SK-N-SH (cell line): ENCODE measurements at regions not wholly inside any gene's neighbourhood (a gene's known extent, or its start where the extent isn't known, plus 50 kb on each side); places are given as distances from the start of the nearest gene placed in this dataset.

ENCODE experiments used
- CTCF ChIA-PET: fragments of 300-600, 350-600 bp; formaldehyde crosslinking; extraction: SDS; loops from one replicate; lab custom pipeline; 2021; lab: Yijun Ruan, JAX
- POLR2A ChIA-PET: fragments of 350-600 bp; sonication (Branson Sonifier 250); formaldehyde crosslinking; extraction: SDS; loops from one replicate; lab custom pipeline; 2020; ENCODE audit warnings: antibody characterized with exemption, inconsistent platforms; lab: Yijun Ruan, JAX
- DNase-seq: peaks from one replicate; pipeline ENCODE4 v3.0.0; 2012
- H2AFZ ChIP-seq: fragments of 200-600 bp; sonication (generic); 2 replicates; pipeline ENCODE4 v1.8.1; 2016; ENCODE audit warnings: antibody characterized with exemption, mild to moderate bottlenecking, low read depth
- H3F3A ChIP-seq: fragments of 200-600 bp; sonication (generic); replicated peaks from 2 replicates; pipeline ENCODE3; 2016; ENCODE audit warnings: antibody characterized with exemption, mild to moderate bottlenecking; ENCODE audit not compliant: insufficient read depth
- H3K27ac ChIP-seq, 2 experiments: fragments of 200-500 bp in 1 of 2; fragments of 200-600 bp in 1 of 2; sonication (Bioruptor generic) in 1 of 2; sonication (generic), shearing (Covaris generic) in 1 of 2; 2 replicates each; pipeline versions ENCODE4 v1.5.1 to v1.6.1; 2014 to 2016; ENCODE audit warnings: low read depth in 2 of 2, inconsistent platforms in 1 of 2, low read length in 1 of 2, mild to moderate bottlenecking in 1 of 2, mixed read lengths in 1 of 2
- H3K27me3 ChIP-seq: fragments of 200-600 bp; sonication (generic), shearing (Covaris generic); 2 replicates; pipeline ENCODE4 v1.6.1; 2016; ENCODE audit warnings: mixed run types; ENCODE audit not compliant: insufficient read depth
- H3K36me3 ChIP-seq, 2 experiments: fragments of 200-500 bp in 1 of 2; fragments of 200-600 bp in 1 of 2; sonication (Bioruptor generic) in 1 of 2; sonication (generic) in 1 of 2; replicated peaks in 1 of 2; 2 replicates each; pipeline versions ENCODE3 to v1.5.1; 2014 to 2016; ENCODE audit warnings: low read length in 1 of 2, mild to moderate bottlenecking in 1 of 2; ENCODE audit not compliant: insufficient read depth in 2 of 2, control insufficient read depth in 1 of 2
- H3K4me1 ChIP-seq, 2 experiments: fragments of 200-500 bp in 1 of 2; fragments of 200-600 bp in 1 of 2; sonication (Bioruptor generic) in 1 of 2; sonication (generic), shearing (Covaris generic) in 1 of 2; 2 replicates each; pipeline versions ENCODE4 v1.5.1 to v1.6.1; 2014 to 2016; ENCODE audit warnings: low read depth in 1 of 2, low read length in 1 of 2, mixed run types in 1 of 2; ENCODE audit not compliant: insufficient read depth in 2 of 2, control insufficient read depth in 1 of 2
- H3K4me2 ChIP-seq: fragments of 200-600 bp; sonication (generic), shearing (Covaris generic); 2 replicates; pipeline ENCODE4 v1.6.1; 2017; ENCODE audit warnings: mixed run types
- H3K4me3 ChIP-seq, 2 experiments: fragments of 200-500 bp in 1 of 2; fragments of 200-600 bp in 1 of 2; sonication (Bioruptor generic) in 1 of 2; sonication (generic), shearing (Covaris generic) in 1 of 2; 2 replicates each; pipeline versions ENCODE4 v1.5.1 to v1.8.1; 2014 to 2016; ENCODE audit warnings: low read depth in 2 of 2, inconsistent platforms in 1 of 2, low read length in 1 of 2, mild to moderate bottlenecking in 1 of 2, mixed read lengths in 1 of 2, moderate library complexity in 1 of 2
- H3K79me2 ChIP-seq: fragments of 200-600 bp; sonication (generic); 2 replicates; pipeline ENCODE4 v1.8.1; 2017; ENCODE audit warnings: mild to moderate bottlenecking; ENCODE audit not compliant: insufficient read depth
- H3K9ac ChIP-seq: fragments of 200-600 bp; sonication (generic); 2 replicates; pipeline ENCODE4 v1.6.1; 2017; ENCODE audit warnings: mixed run types
- H3K9me2 ChIP-seq: fragments of 200-600 bp; sonication (generic); 2 replicates; pipeline ENCODE4 v1.6.1; 2017; ENCODE audit warnings: mixed run types
- H3K9me3 ChIP-seq: fragments of 200-600 bp; sonication (generic); 2 replicates; pipeline ENCODE4 v1.6.1; 2017; ENCODE audit warnings: mixed run types, mild to moderate bottlenecking, moderate library complexity
- H4K20me1 ChIP-seq: fragments of 200-600 bp; sonication (generic); 2 replicates; pipeline ENCODE4 v1.6.1; 2017; ENCODE audit warnings: mild to moderate bottlenecking, mixed run types; ENCODE audit not compliant: insufficient read depth
- CHD2 ChIP-seq: fragments of 150-350 bp; IDR thresholded peaks from 2 replicates; pipeline ENCODE4 v1.6.1; 2018; ENCODE audit warnings: low read length; ENCODE audit not compliant: partially characterized antibody
- CTCF ChIP-seq: fragments of 200-600 bp; sonication (generic); IDR thresholded peaks from 2 replicates; pipeline ENCODE4 v1.6.1; 2017; ENCODE audit warnings: antibody characterized with exemption, mild to moderate bottlenecking, moderate library complexity
- ELF1 ChIP-seq: IDR thresholded peaks from 2 replicates; pipeline ENCODE4 v1.4.0; 2012
- FOSL2 ChIP-seq: IDR thresholded peaks from 2 replicates; pipeline ENCODE4 v1.4.0; 2012; ENCODE audit warnings: low read depth, mild to moderate bottlenecking, moderate library complexity, borderline replicate concordance
- FOXJ3 ChIP-seq: sonication (generic); formaldehyde crosslinking; IDR thresholded peaks from 2 replicates; pipeline ENCODE4 v1.5.1; 2020; ENCODE audit warnings: mild to moderate bottlenecking, missing genetic modification reagents
- FOXM1 ChIP-seq: IDR thresholded peaks from 2 replicates; pipeline ENCODE4 v1.4.0; 2012; ENCODE audit warnings: low read depth, mild to moderate bottlenecking
- GABPA ChIP-seq: IDR thresholded peaks from 2 replicates; pipeline ENCODE4 v1.4.0; 2012; ENCODE audit warnings: low read depth, mild to moderate bottlenecking
- GATA2 ChIP-seq: sonication (generic); formaldehyde crosslinking; IDR thresholded peaks from 2 replicates; pipeline ENCODE4 v1.5.0; 2020; ENCODE audit warnings: mild to moderate bottlenecking, missing genetic modification reagents
- IRF3 ChIP-seq: fragments of 150-350 bp; IDR thresholded peaks from 2 replicates; pipeline ENCODE4 v1.6.1; 2016; ENCODE audit warnings: mild to moderate bottlenecking, low read depth, low read length
- MAX ChIP-seq: IDR thresholded peaks from 2 replicates; pipeline ENCODE4 v1.4.0; 2012; ENCODE audit warnings: low read depth
- MEF2A ChIP-seq: IDR thresholded peaks from 2 replicates; pipeline ENCODE4 v1.4.0; 2012; ENCODE audit warnings: low read depth, borderline replicate concordance
- MXI1 ChIP-seq: IDR thresholded peaks from 2 replicates; pipeline ENCODE4 v1.6.1; 2012; ENCODE audit warnings: mild to moderate bottlenecking, low read depth, low read length, improper control_type of control experiment
- NFIC ChIP-seq: IDR thresholded peaks from 2 replicates; pipeline ENCODE4 v1.4.0; 2012; ENCODE audit warnings: borderline replicate concordance
- NRF1 ChIP-seq: IDR thresholded peaks from 2 replicates; pipeline ENCODE4 v1.6.1; 2012; ENCODE audit warnings: low read depth, mild to moderate bottlenecking, low read length
- RXRA ChIP-seq: IDR thresholded peaks from 2 replicates; pipeline ENCODE4 v1.4.0; 2012; ENCODE audit warnings: low read depth, mild to moderate bottlenecking, borderline replicate concordance
- SMC3 ChIP-seq: IDR thresholded peaks from 2 replicates; pipeline ENCODE4 v1.6.1; 2012; ENCODE audit warnings: low read depth, low read length, improper control_type of control experiment
- TAF1 ChIP-seq: IDR thresholded peaks from 2 replicates; pipeline ENCODE4 v1.6.1; 2012; ENCODE audit warnings: low read depth, mild to moderate bottlenecking, low read length, moderate library complexity, borderline replicate concordance
- TEAD4 ChIP-seq: IDR thresholded peaks from 2 replicates; pipeline ENCODE4 v1.4.0; 2012; ENCODE audit warnings: mild to moderate bottlenecking, borderline replicate concordance; ENCODE audit not compliant: insufficient read depth
- USF1 ChIP-seq: IDR thresholded peaks from 2 replicates; pipeline ENCODE4 v1.4.0; 2012; ENCODE audit warnings: low read depth, borderline replicate concordance
- USF2 ChIP-seq: fragments of 150-350 bp; IDR thresholded peaks from 2 replicates; pipeline ENCODE4 v1.6.1; 2017; ENCODE audit warnings: antibody characterized with exemption, low read length, low read depth, borderline replicate concordance
- WGBS: methylation state at CpG from one replicate; pipeline ENCODE4 v1.1.6; 2017; ENCODE audit warnings: low lambda C conversion rate; 5-methylcytosine and 5-hydroxymethylcytosine counted together

- no peak overlapping the region for H3K9ac ChIP-seq
- H4K20me1 ChIP-seq: no peaks in the 10 kb centered on the region
- no peaks in the 10 kb centered on the region for H3K27me3 ChIP-seq
- H3K27ac ChIP-seq: no peak overlapping the region
- H2AFZ ChIP-seq: no peak overlapping the region
- POLR2A ChIA-PET: no interaction called here
- H3K4me1 ChIP-seq: peaks cover 0 to 5% of the 10 kb centered on the region in 2 experiments; a peak in 1 of 4 replicates
- H3K4me2 ChIP-seq: no peak overlapping the region
- H3K79me2 ChIP-seq: no peaks in the 10 kb centered on the region
- DNase-seq: no peak
- TF ChIP-seq CHD2: no peak
- TF ChIP-seq USF2: no peak
- TF ChIP-seq FOSL2: no peak
- TF ChIP-seq, all 33 proteins: peak for 0
- Histone ChIP-seq H3K9me3 (no peaks in the 10 kb centered on the region), H3K4me3 (no peak overlapping the region), H3F3A (no peaks in the 10 kb centered on the region), H3K36me3 (peaks cover 0 to 3% of the 10 kb centered on the region in 2 experiments), H3K9me2 (no peaks in the 10 kb centered on the region)
- CTCF ChIA-PET: interaction anchor here (1.1 kb wide), 1 partner anchor 20 kb away, joined by 3 read pairs; no protein-coding TSS in a partner anchor
- 80% methylated on average over 5 of the region's 5 CpGs for WGBS
Observed at GRCh38 chr13:34241332-34241731, 423.4 kb downstream of the RFC3 start.

- Histone ChIP-seq H3K79me2 (no peaks in the 10 kb centered on the region), H3K9me2 (no peaks in the 10 kb centered on the region), H3K27ac (no peak overlapping the region; a peak in 1 of 4 replicates), H3K4me2 (no peak overlapping the region), H3K9ac (no peak overlapping the region), H3K36me3 (no peaks in the 10 kb centered on the region), H3K4me1 (peaks cover 0 to 5% of the 10 kb centered on the region in 2 experiments; a peak in 1 of 4 replicates), H3K9me3 (no peaks in the 10 kb centered on the region), H3K4me3 (no peak overlapping the region), H2AFZ (no peak overlapping the region), H3F3A (no peaks in the 10 kb centered on the region), H3K27me3 (no peaks in the 10 kb centered on the region), H4K20me1 (no peaks in the 10 kb centered on the region)
- POLR2A ChIA-PET: no interaction called here
- DNase-seq: no peak
- 48% methylated on average over 3 of the region's 3 CpGs for WGBS
- CTCF ChIA-PET: no interaction called here
- TF ChIP-seq MXI1: no peak
- TF ChIP-seq TAF1: no peak
- TF ChIP-seq CHD2: no peak
- TF ChIP-seq NRF1: no peak
- TF ChIP-seq ELF1: no peak
- no peak for TF ChIP-seq SMC3
- no peak for TF ChIP-seq IRF3
- no peak for TF ChIP-seq MEF2A
- no peak for TF ChIP-seq GABPA
- no peak for TF ChIP-seq FOXM1
- TF ChIP-seq USF1: no peak
- no peak for TF ChIP-seq RXRA
- TF ChIP-seq MAX: no peak
- no peak for TF ChIP-seq TEAD4
- TF ChIP-seq GATA2 (CRISPR knock-in tag): no peak
- no peak for TF ChIP-seq FOXJ3 (CRISPR knock-in tag)
- TF ChIP-seq CTCF: no peak
- TF ChIP-seq NFIC: no peak
Observed at GRCh38 chr13:34243403-34243802, 425.5 kb downstream of the RFC3 start.
